Spleen (tissue), 7 donors: ENCODE measurements at regions not wholly inside any gene's neighbourhood (a gene's known extent, or its start where the extent isn't known, plus 50 kb on each side); places are given as distances from the start of the nearest gene placed in this dataset.

ENCODE experiments used
- CTCF ChIP-seq, 11 experiments: fragments of 200-600 bp in 7 of 11; fragments of 450-650 bp in 4 of 11; sonication (generic) in 4 of 11; IDR thresholded peaks in 8 of 11; conservative IDR thresholded peaks in 3 of 11; 1 replicate in 7 of 11; 2 replicates in 4 of 11; pipeline versions ENCODE4 v1.4.0 to v1.8.0; 2016 to 2021; ENCODE audit warnings: antibody characterized with exemption in 11 of 11, inconsistent platforms in 4 of 11, mild to moderate bottlenecking in 1 of 11
- POLR2A ChIP-seq, 3 donors: fragments of 450-650 bp; IDR thresholded peaks; one replicate each; pipeline ENCODE4 v1.5.1; 2017; ENCODE audit warnings: antibody characterized with exemption in 3 of 3, mild to moderate bottlenecking in 1 of 3
- donor health status: DM: no; HTN: no; CAD: no; lungs with moderate emphysema.
- donor health status: DM: no; HTN: no; CAD: no.
- donor health status: DM: no; HTN: no; CAD: no.

GRCh38 chr3:113064183-113064582 is 73.4 kb downstream of the GTPBP8 start:
- no peak for TF ChIP-seq POLR2A (IDR thresholded peaks at IDR 0.05)
- TF ChIP-seq CTCF (IDR thresholded peaks at IDR 0.05 in 8 of 11, conservative IDR thresholded peaks at IDR 0.05 in 3 of 11) = no peak
